ENCODE measurements at regions not wholly inside any gene's neighbourhood (a gene's known extent, or its start where the extent isn't known, plus 50 kb on each side); places are given as distances from the start of the nearest gene placed in this dataset.

GRCh38 chr4:60002603-60003337 lies 1197.4 kb upstream of the ADGRL3 start:
- no peak for DNase-seq (ENCODE audit: low spot score)

GRCh38 chr4:60013464-60014184 lies 1186.5 kb upstream of the ADGRL3 start:
- no peak for DNase-seq (ENCODE audit: low spot score)

DNA sequence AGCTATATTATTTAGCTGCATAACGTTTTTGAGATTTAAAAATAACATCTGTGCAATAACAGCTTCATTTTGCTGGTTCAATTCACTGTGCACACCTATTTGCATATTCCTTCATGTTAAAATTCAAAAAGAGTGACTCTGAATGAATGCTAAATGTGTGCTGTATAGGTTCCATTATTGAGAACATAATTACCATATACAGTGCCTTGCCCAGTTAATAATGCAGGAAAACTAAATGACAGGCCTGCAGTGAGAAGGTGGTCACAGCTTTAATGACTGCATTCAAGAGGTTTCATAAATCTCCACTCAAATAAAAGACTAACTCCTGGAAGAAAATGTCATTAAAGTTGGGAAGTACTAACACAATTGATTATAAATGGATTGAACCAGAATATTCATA lies 1183.2 kb upstream of the ADGRL3 start:
- no peak for DNase-seq (ENCODE audit: low spot score)

DNA sequence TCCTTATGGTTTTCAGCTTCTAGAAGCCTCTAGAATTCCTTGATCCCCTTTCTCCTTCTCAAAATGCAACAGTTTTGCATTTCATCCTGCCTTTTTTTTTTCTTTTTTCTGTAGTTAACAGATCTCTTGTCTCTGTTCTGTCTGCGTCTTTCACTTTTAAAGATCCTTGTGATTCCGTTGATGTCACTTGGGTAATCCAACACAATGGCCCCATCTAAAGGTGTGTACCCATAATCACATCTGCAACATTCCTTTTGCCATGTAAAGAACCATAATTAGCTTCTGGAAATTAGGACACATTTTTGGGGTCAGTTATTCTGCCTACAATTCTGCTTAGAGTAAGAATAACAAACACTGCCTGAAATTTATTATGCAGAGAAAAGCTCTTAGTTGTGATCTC lies 1180.9 kb upstream of the ADGRL3 start:
- no peak for DNase-seq (ENCODE audit: low spot score)

DNA sequence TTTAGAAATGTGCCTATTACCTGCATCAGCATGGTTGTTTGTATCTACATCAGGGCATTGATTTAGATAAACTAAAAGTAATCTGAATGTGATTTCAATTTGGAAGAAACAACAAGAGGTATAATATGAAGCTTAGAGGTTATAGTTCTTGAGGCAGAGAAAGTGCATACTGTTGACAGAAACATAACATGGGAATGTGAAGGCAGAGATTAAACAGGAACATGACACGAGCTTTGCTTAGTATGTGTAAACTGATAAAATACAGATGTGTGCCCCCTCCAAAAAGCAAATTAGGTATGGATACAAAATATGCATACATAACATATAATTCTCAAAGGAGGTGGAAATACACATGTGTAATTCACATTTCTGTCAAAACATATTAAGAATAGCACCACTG lies 1180.2 kb upstream of the ADGRL3 start:
- DNase-seq (ENCODE audit: low spot score): no peak

GRCh38 chr4:60020389-60020788 lies 1179.7 kb upstream of the ADGRL3 start:
- DNase-seq (ENCODE audit: low spot score): no peak

DNA sequence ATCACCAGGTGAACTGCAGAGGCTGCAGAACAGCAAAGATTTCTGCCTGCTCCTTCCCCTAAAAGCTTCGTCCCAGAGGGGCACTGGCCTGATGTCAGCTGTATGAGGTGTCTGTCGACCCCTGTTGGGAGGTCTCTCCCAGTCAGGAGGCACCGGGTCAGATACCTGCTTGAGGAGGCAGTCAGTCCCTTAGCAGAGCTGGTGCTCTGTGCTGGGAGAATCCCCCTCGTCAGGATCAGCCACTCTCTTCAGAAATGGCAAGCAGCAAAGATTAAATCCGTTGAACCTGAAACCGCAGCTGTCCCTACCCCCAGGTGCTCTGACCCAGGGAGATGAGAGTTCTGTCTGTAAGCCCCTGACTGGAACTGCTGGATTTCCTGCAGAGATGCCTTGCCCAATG lies 1166.3 kb upstream of the ADGRL3 start:
- no peak for DNase-seq (ENCODE audit: low spot score)

- no peak for DNase-seq (ENCODE audit: low spot score)
Measured at GRCh38 chr4:60034361-60034760, 1165.8 kb upstream of the ADGRL3 start.

GRCh38 chr4:60039908-60040307 lies 1160.2 kb upstream of the ADGRL3 start:
- DNase-seq (ENCODE audit: low spot score): no peak

DNA sequence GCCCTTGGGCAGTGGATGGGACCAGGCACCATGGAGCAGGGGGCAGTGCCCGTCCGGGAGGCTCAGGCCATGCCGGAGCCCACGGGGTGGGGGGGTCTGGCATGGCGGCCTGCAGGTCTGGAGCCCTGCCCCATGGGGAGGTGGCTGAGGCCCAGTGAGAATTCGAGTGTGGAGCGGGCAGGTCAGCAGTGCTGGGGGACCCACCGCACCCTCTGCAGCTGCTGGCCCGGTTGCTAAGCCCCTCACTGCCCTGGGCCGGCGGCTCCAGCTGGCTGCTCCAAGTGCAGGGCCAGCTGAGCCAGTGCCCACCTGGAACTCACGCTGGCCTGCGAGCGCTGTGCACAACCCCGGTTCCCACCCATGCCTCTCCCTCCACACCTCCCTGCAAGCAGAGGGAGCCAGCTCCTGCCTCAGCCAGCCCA lies 1157.9 kb upstream of the ADGRL3 start:
- no peak for DNase-seq (ENCODE audit: low spot score)

- DNase-seq (ENCODE audit: low spot score): no peak
Measured at GRCh38 chr4:60042941-60043340, 1157.2 kb upstream of the ADGRL3 start.

DNA sequence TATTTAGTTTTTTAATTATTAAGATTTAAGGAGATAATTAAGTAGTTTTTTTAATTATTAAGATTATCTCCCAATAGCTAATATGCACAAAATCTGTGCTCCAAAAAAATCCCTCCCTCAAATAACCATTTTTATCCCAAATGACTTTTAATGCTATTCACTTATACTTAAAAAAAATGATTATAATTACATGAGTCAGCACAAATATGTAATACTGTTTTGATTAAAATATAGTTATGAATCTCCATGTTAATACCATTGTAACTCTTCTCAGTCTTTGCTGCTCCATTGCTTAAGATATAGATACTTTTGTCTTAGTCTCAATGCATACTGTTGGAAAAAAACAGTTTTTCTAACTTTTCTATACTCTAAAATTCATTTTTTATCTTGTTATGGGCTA lies 1121.1 kb upstream of the ADGRL3 start:
- DNase-seq (ENCODE audit: low spot score): no peak

DNA sequence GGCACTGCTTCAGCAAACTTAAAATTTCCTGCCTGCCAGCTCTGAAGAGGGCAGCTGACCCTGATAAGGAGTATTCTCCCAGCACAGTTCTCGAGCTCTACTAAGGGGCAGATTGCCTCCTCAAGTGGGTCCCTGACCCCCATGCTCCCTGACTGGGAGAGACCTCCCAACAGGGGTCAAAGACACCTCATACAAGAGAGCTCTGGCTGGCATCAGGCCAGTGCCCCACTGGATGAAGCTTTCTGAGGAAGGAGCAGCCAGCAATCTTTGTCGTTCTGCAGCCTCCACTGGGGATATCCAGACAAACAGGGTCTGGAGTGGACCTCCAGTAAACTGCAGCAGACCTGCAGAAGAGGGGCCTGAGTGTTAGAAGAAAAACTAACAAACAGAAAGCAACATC lies 1118.3 kb upstream of the ADGRL3 start:
- DNase-seq (ENCODE audit: low spot score): no peak

DNA sequence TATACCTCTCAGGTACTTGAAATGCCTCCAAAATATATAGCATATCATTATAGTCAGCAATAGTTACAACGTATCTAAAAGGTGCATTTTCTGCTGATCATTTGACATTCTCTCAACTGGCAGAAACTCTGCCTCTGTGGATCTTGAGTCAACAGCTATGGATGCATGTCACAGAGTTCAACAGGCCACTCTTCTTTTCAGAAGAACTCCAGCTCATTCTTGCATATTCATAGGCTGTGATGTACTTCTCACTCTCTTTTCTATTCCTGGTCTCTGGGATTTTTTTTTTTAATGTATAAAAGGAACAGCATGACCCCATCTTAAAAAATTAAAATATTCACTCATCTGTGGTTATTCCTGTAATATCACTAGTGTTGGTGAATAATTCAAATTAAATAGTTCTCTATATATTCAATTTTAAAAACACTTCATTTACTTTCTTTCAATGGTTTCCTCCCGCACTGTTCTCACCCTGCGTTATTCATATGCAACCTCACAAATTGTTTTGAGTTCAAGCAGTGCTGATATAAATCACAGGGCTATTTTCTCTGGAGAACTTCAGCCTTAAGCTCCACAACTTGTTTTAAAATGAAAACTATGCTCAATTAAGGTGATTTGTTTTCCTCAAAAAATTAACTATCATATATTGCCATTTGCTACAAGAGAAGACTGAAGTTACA lies 1111.2 kb upstream of the ADGRL3 start:
- DNase-seq (ENCODE audit: low spot score): no peak

DNA sequence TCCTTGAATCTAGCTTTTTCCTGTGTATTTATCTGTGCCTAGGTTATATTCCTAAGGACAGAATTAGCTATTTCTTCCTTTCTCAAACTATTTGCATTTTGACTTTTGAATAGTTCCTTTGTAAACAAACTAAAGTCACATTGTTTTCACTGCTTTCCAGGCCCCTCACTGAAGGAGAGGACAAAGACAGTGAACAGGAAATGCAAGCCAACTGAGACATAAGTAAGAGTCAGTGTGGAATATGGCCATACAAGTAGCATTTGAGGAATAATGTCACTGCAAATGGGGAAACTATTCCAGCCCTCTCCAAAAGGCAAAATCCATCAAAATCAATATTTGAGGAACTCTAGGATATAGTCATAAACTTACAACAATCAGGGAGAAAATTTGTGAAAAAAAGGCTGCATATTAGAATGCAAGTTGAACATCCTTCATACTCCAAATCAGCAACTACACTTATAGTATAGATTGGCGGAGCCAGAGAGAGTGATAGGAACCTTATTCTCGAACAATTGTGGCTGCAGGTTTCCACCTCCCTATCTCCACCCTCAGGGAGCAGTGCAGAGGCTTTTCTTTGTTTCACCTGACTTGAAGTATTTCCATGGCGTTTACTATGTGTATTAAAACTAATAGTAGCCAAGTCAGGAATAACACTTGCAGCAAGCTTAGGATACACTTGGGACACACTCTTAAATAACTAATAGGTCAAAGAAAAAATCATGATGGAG lies 1110.4 kb upstream of the ADGRL3 start:
- DNase-seq (ENCODE audit: low spot score): no peak

- DNase-seq (ENCODE audit: low spot score): no peak
Measured at GRCh38 chr4:60096676-60097075, 1103.5 kb upstream of the ADGRL3 start.

DNA sequence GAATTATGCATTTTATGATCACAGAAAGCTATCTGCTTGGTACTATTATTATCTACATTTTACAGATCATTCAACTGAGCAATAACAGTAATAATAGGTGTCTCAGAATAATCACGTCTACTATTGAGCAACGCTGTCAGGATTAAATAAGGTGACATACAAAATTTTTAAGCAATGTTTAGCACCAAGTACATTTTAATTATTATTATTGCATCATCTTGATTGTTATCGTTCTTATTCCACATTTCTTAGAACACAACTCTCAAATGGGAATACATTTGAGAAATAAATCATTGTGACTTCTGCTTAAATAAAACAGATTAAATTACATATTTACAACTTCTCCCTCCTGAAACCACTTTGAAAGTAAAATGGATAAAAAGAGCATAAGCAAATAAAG lies 1083.5 kb upstream of the ADGRL3 start:
- no peak for DNase-seq (ENCODE audit: low spot score)

GRCh38 chr4:60117726-60118323 lies 1082.3 kb upstream of the ADGRL3 start:
- DNase-seq (ENCODE audit: low spot score): no peak

DNA sequence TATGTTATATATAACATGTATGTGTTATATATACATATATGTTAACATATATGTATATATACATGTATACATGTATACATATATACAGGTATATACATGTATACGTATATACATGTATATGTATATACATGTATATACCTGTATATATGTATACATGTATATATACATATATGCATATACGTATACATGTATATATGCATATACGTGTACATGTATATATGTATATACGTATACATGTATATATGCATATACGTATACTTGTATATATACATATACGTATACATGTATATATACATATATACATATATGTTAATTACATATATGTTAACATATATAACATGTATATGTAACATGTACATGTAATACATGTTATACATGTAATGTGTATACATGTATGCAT lies 1077.3 kb upstream of the ADGRL3 start:
- DNase-seq (ENCODE audit: low spot score): no peak

GRCh38 chr4:60128888-60129287 lies 1071.2 kb upstream of the ADGRL3 start:
- DNase-seq (ENCODE audit: low spot score): no peak

DNA sequence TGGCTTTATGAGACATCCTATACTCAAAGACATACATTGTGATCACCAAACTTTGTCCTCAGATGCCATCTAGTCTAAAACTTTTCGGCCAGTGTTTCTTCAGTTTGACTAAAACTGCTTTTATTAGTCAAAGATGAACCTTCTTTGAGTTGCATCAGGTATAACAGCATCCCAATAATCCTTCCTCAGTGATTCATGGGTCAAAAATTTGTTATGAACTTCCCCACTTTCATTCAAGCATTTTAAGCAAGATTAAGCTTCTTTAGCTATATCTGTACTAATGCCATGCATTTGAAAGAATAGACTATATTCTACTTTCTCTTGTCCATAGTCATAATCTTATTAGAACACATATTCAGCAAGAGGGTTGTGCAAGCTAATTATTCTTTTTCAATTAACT lies 1070.4 kb upstream of the ADGRL3 start:
- DNase-seq (ENCODE audit: low spot score): no peak

- no peak for DNase-seq (ENCODE audit: low spot score)
Measured at GRCh38 chr4:60133375-60133774, 1066.8 kb upstream of the ADGRL3 start.
